SK-N-DZ (cell line): ENCODE measurements at regions not wholly inside any gene's neighbourhood (a gene's known extent, or its start where the extent isn't known, plus 50 kb on each side); places are given as distances from the start of the nearest gene placed in this dataset.
"Not testable (repeated sequence)": the region's sequence is repeated elsewhere in the genome, so short reads cannot be mapped to it uniquely, and the experiment has no call there.

Source experiments
- DNase-seq: peaks from one replicate; pipeline ENCODE4 v3.0.0-alpha.2; 2015; ENCODE audit warnings: low spot score

GRCh38 chr2:100703213-100703612 lies 116.7 kb upstream of the NPAS2 start:
- no peak for DNase-seq

- no peak for DNase-seq
These were observed 116.2 kb upstream of the NPAS2 start for GRCh38 chr2:100703739-100704138.

- no peak for DNase-seq
These were observed 115.8 kb upstream of the NPAS2 start for GRCh38 chr2:100704156-100704555.

GRCh38 chr2:100704711-100705110 lies 115.2 kb upstream of the NPAS2 start:
- no peak for DNase-seq

- DNase-seq: no peak
These were observed 112.7 kb upstream of the NPAS2 start for GRCh38 chr2:100707016-100707947.

- no peak for DNase-seq
These were observed 111.6 kb upstream of the NPAS2 start for GRCh38 chr2:100708333-100708732.

GRCh38 chr2:100713106-100713505 lies 106.8 kb upstream of the NPAS2 start:
- no peak for DNase-seq

- DNase-seq: not testable (repeated sequence)
These were observed 105.4 kb upstream of the NPAS2 start for GRCh38 chr2:100714396-100715010.

- DNase-seq: not testable (repeated sequence)
These were observed 104.1 kb upstream of the NPAS2 start for GRCh38 chr2:100715861-100716260.

- DNase-seq: no peak
These were observed 103.4 kb upstream of the NPAS2 start for GRCh38 chr2:100716581-100716980.

- no peak for DNase-seq
These were observed 101.8 kb upstream of the NPAS2 start for GRCh38 chr2:100718065-100718629.

GRCh38 chr2:100720445-100720844 lies 99.5 kb upstream of the NPAS2 start:
- DNase-seq: no peak

- DNase-seq: no peak
These were observed 98.2 kb upstream of the NPAS2 start for GRCh38 chr2:100721693-100722092.

GRCh38 chr2:100722125-100722524 lies 97.8 kb upstream of the NPAS2 start:
- no peak for DNase-seq

- no peak for DNase-seq
These were observed 93.1 kb upstream of the NPAS2 start for GRCh38 chr2:100726866-100727265.

- no peak for DNase-seq
These were observed 89.6 kb upstream of the NPAS2 start for GRCh38 chr2:100730290-100730868.

- DNase-seq: no peak
These were observed 88.4 kb upstream of the NPAS2 start for GRCh38 chr2:100731535-100731981.

GRCh38 chr2:100733391-100734187 lies 86.3 kb upstream of the NPAS2 start:
- no peak for DNase-seq

GRCh38 chr2:100736121-100736915 lies 83.6 kb upstream of the NPAS2 start:
- no peak for DNase-seq

GRCh38 chr2:100739735-100740432 lies 80.1 kb upstream of the NPAS2 start:
- DNase-seq: peak; percentile 4
